DOHH2 (cell line): ENCODE measurements at regions not wholly inside any gene's neighbourhood (a gene's known extent, or its start where the extent isn't known, plus 50 kb on each side); places are given as distances from the start of the nearest gene placed in this dataset.

Experiments used
- H3F3A ChIP-seq: fragments of 200-600 bp; sonication (generic), shearing (Covaris generic); 2 replicates; pipeline ENCODE4 v1.6.0; 2016; ENCODE audit warnings: antibody characterized with exemption, mild to moderate bottlenecking; ENCODE audit not compliant: control insufficient read depth, insufficient read depth
- H3K27ac ChIP-seq: fragments of 200-600 bp; sonication (generic); 2 replicates; pipeline ENCODE4 v1.5.1; 2014; ENCODE audit warnings: low read depth, mild to moderate bottlenecking, low read length, moderate library complexity
- H3K27me3 ChIP-seq: fragments of 200-600 bp; sonication (generic); 2 replicates; pipeline ENCODE4 v1.6.1; 2014; ENCODE audit warnings: mild to moderate bottlenecking, low read length, mixed read lengths; ENCODE audit not compliant: control insufficient read depth
- H3K36me3 ChIP-seq: fragments of 200-600 bp; sonication (generic); 2 replicates; pipeline ENCODE4 v1.6.1; 2014; ENCODE audit warnings: mild to moderate bottlenecking, low read length, moderate library complexity, mixed read lengths; ENCODE audit not compliant: control insufficient read depth
- H3K4me1 ChIP-seq: fragments of 200-600 bp; sonication (generic); 2 replicates; pipeline ENCODE4 v1.6.1; 2014; ENCODE audit warnings: mild to moderate bottlenecking, low read length, mixed read lengths; ENCODE audit not compliant: control insufficient read depth
- H3K4me2 ChIP-seq: fragments of 200-600 bp; sonication (generic); 2 replicates; pipeline ENCODE4 v1.6.0; 2014; ENCODE audit warnings: mild to moderate bottlenecking, low read length, moderate library complexity
- H3K4me3 ChIP-seq: fragments of 200-600 bp; sonication (generic); 2 replicates; pipeline ENCODE4 v1.5.1; 2014; ENCODE audit warnings: mild to moderate bottlenecking, low read length, mixed read lengths
- H3K79me2 ChIP-seq: fragments of 200-600 bp; sonication (generic); 2 replicates; pipeline ENCODE4 v1.6.1; 2014; ENCODE audit warnings: mild to moderate bottlenecking, low read length, mixed read lengths; ENCODE audit not compliant: control insufficient read depth
- H3K9me2 ChIP-seq: fragments of 200-600 bp; sonication (generic); replicated peaks from 2 replicates; pipeline ENCODE4 v1.6.1; 2014; ENCODE audit warnings: mild to moderate bottlenecking, low read length, mixed read lengths; ENCODE audit not compliant: control insufficient read depth
- H3K9me3 ChIP-seq: fragments of 200-600 bp; sonication (generic); 2 replicates; pipeline ENCODE4 v1.6.1; 2014; ENCODE audit warnings: antibody characterized with exemption, low read length, mixed read lengths; ENCODE audit not compliant: control insufficient read depth, insufficient read depth
- H4K20me1 ChIP-seq: fragments of 200-600 bp; sonication (generic); 2 replicates; pipeline ENCODE4 v1.6.0; 2014; ENCODE audit warnings: low read depth, mild to moderate bottlenecking, antibody characterized with exemption, low read length, moderate library complexity; ENCODE audit not compliant: control insufficient read depth, insufficient read depth
- EZH2phosphoT487 ChIP-seq: fragments of 200-600 bp; sonication (generic); IDR thresholded peaks from 2 replicates; pipeline ENCODE4 v1.6.1; 2017; ENCODE audit warnings: borderline replicate concordance, mild to moderate bottlenecking, antibody characterized with exemption, low read length, moderate library complexity, mixed read lengths
- TF ChIP-seq, protein P1 (sequence below): fragments of 200-600 bp; sonication (generic); IDR thresholded peaks from one replicate; pipeline ENCODE4 v1.5.1; 2014; ENCODE audit warnings: antibody characterized with exemption, mild to moderate bottlenecking, low read depth, low read length; ENCODE audit not compliant: poor library complexity, severe bottlenecking

- H3K9me3 ChIP-seq = no peaks in the 10 kb centered on the region
- H3K27ac ChIP-seq = no peak overlapping the region
- H3K27me3 ChIP-seq = no peaks in the 10 kb centered on the region
- H3K9me2 ChIP-seq = no peaks in the 10 kb centered on the region
- no peak for TF ChIP-seq EZH2phosphoT487
- TF ChIP-seq, protein P1, sequence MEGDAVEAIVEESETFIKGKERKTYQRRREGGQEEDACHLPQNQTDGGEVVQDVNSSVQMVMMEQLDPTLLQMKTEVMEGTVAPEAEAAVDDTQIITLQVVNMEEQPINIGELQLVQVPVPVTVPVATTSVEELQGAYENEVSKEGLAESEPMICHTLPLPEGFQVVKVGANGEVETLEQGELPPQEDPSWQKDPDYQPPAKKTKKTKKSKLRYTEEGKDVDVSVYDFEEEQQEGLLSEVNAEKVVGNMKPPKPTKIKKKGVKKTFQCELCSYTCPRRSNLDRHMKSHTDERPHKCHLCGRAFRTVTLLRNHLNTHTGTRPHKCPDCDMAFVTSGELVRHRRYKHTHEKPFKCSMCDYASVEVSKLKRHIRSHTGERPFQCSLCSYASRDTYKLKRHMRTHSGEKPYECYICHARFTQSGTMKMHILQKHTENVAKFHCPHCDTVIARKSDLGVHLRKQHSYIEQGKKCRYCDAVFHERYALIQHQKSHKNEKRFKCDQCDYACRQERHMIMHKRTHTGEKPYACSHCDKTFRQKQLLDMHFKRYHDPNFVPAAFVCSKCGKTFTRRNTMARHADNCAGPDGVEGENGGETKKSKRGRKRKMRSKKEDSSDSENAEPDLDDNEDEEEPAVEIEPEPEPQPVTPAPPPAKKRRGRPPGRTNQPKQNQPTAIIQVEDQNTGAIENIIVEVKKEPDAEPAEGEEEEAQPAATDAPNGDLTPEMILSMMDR = no peak
- H3K79me2 ChIP-seq = no peaks in the 10 kb centered on the region
- peaks cover 11% of the 10 kb centered on the region for H3K4me1 ChIP-seq
- no peaks in the 10 kb centered on the region for H3K36me3 ChIP-seq
- no peak overlapping the region for H3K4me2 ChIP-seq
- H3F3A ChIP-seq = no peaks in the 10 kb centered on the region
- H4K20me1 ChIP-seq = no peaks in the 10 kb centered on the region
- H3K4me3 ChIP-seq = no peak overlapping the region
Observed at GRCh38 chr15:47998619-47999019, 122.2 kb upstream of the SLC24A5 start.

GRCh38 chr15:48001393-48002039 is 119.3 kb upstream of the SLC24A5 start:
- Histone ChIP-seq H3K4me1 (peaks cover 11% of the 10 kb centered on the region), H3K9me2 (no peaks in the 10 kb centered on the region), H3K27ac (no peak overlapping the region), H3K4me3 (no peak overlapping the region), H4K20me1 (no peaks in the 10 kb centered on the region), H3K4me2 (no peak overlapping the region), H3K36me3 (no peaks in the 10 kb centered on the region), H3K79me2 (no peaks in the 10 kb centered on the region), H3F3A (no peaks in the 10 kb centered on the region), H3K9me3 (no peaks in the 10 kb centered on the region), H3K27me3 (no peaks in the 10 kb centered on the region)
- TF ChIP-seq, protein P1 = no peak
- no peak for TF ChIP-seq EZH2phosphoT487

DNA sequence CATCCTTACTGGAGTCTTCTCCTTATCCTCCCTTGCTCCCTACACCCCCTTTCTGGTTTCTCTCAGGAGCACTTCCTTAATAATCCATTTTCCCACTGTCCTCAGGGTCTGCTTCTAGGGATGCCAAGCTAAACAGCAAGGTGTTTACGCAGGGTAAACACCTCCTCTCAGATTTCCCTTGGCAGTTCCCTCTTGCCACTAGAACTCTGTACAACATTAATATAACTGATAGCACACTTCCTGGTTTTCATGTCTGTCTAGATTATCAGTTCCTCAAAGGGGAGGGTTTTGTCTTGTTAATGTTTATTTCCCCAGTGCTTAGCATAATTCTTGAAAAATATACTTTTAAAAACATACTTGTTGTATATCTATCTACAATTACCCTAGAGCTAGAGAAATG is 118.0 kb upstream of the SLC24A5 start:
- H4K20me1 ChIP-seq = no peaks in the 10 kb centered on the region
- no peaks in the 10 kb centered on the region for H3F3A ChIP-seq
- TF ChIP-seq EZH2phosphoT487 = no peak
- TF ChIP-seq, protein P1 = no peak
- H3K79me2 ChIP-seq = no peaks in the 10 kb centered on the region
- H3K9me2 ChIP-seq = no peaks in the 10 kb centered on the region
- H3K27me3 ChIP-seq = no peaks in the 10 kb centered on the region
- no peak overlapping the region for H3K27ac ChIP-seq
- peaks cover 11% of the 10 kb centered on the region for H3K4me1 ChIP-seq
- H3K36me3 ChIP-seq = no peaks in the 10 kb centered on the region
- H3K9me3 ChIP-seq = no peaks in the 10 kb centered on the region
- H3K4me2 ChIP-seq = no peak overlapping the region
- H3K4me3 ChIP-seq = no peak overlapping the region
